ENCODE measurements at regions not wholly inside any gene's neighbourhood (a gene's known extent, or its start where the extent isn't known, plus 50 kb on each side); places are given as distances from the start of the nearest gene placed in this dataset.
"Not testable (repeated sequence)": the region's sequence is repeated elsewhere in the genome, so short reads cannot be mapped to it uniquely, and the experiment has no call there.

- no peak for DNase-seq (ENCODE audit: extremely low read depth in 1 of 2, low read depth in 1 of 2)
These were observed 490.9 kb downstream of the NFIB start for GRCh38 chr9:13823026-13823425.

DNA sequence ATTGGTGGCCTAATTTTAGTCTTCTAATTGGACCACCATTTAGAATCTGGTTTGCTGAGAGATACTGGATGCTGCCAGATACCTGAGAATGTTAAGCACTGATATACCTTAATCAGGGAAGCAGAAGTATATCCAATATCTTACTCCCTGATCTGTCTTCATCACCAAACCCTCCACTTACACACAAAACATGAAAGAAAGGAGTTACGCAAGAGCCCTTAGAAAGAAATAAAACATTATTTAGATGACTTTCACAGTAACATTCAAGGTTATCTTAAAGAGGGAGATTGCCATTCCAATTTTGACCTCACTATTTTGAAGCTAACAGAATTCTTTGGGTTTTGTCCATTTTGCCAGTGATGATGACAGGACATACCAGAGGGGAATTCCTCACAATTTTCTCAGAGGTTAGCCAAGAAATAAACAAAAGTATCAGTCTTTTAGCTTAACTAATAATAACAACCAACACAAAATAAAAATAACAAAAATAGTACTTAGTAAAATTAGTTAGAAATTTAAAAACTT is 496.1 kb downstream of the NFIB start:
- DNase-seq (ENCODE audit: extremely low read depth in 1 of 2, low read depth in 1 of 2) = no peak

- DNase-seq (ENCODE audit: extremely low read depth in 1 of 2, low read depth in 1 of 2) = no peak
These were observed 497.1 kb downstream of the NFIB start for GRCh38 chr9:13816837-13817236.

DNA sequence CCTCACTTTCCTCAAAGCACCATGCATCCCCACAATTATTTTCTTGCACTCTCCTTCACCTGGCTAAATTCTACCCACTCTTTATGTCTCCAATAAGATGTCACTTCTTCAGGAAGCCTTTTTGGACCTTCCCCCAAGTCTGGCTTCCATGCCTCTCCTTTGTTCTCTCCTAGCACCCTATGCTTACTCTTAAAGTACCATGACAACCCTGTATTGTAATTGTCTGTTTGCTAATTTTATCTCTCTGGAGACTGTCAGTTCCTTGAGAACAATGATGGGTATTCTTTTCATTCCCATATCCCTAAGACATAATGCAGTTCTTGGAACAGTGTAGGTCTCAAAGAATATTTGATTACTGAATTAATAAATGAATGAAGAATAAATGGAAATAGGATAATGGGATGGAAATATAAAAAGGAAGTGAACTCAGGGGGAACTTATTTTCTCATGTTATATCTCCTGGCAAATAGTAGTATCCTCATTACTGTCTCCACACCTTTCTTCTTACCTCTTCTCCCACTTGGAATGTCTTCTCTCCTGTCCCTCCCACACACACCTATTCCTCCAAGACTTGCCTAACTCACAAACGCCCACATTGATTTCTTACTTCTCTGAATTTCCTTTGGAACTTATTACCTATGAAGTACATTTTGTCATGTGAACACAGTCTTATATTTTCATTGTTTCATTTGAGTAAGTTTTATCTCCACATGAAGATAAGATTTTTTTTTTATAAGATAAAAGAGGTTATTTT is 499.1 kb downstream of the NFIB start:
- no peak for DNase-seq (ENCODE audit: extremely low read depth in 1 of 2, low read depth in 1 of 2)

GRCh38 chr9:13811876-13812275 is 502.1 kb downstream of the NFIB start:
- no peak for DNase-seq (ENCODE audit: extremely low read depth in 1 of 2, low read depth in 1 of 2)

- no peak for DNase-seq (ENCODE audit: extremely low read depth in 1 of 2, low read depth in 1 of 2)
These were observed 503.4 kb downstream of the NFIB start for GRCh38 chr9:13810510-13810909.

- DNase-seq (ENCODE audit: extremely low read depth in 1 of 2, low read depth in 1 of 2) = no peak
These were observed 504.5 kb downstream of the NFIB start for GRCh38 chr9:13809401-13809800.

GRCh38 chr9:13807118-13807517 is 506.8 kb downstream of the NFIB start:
- no peak for DNase-seq (ENCODE audit: extremely low read depth in 1 of 2, low read depth in 1 of 2)

DNA sequence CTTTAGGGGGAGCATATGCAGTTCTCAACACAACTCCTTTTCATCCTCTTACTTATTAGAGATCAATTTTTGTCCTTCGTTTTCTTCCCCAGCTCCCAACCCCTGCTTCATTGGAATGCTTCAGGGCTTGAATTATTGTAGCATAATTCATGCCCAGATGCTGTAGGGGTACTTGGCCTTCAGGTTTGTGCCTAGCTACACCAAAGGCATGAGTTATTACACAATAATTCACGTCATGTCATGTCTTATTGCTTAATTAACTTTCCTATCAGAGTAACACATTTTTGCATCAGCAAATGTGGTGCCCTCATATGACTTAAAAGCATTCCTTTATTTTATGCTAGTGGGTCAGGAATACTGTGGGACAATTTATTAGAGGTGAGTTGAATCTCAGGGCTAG is 507.2 kb downstream of the NFIB start:
- no peak for DNase-seq (ENCODE audit: extremely low read depth in 1 of 2, low read depth in 1 of 2)

DNA sequence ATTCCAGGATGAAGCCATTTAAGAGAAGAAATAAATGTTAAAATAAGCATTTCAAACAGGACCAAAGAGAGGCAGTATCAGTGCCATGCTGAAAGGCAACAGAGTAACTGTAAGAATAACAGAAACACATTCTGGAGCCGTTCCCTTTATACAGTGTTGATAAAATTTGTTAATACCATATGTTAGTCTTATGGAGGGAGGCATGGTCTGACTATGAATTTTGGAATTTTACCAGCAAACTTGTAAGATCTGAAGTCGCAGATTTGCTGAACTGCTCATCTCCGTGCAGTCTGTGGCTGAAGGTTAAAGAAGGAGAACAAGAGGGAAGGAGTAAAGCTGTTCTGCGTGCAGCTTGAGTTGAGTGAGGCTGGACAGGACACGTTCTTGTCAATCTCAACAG is 508.4 kb downstream of the NFIB start:
- no peak for DNase-seq (ENCODE audit: extremely low read depth in 1 of 2, low read depth in 1 of 2)

GRCh38 chr9:13804532-13804931 is 509.4 kb downstream of the NFIB start:
- DNase-seq (ENCODE audit: extremely low read depth in 1 of 2, low read depth in 1 of 2) = no peak

DNA sequence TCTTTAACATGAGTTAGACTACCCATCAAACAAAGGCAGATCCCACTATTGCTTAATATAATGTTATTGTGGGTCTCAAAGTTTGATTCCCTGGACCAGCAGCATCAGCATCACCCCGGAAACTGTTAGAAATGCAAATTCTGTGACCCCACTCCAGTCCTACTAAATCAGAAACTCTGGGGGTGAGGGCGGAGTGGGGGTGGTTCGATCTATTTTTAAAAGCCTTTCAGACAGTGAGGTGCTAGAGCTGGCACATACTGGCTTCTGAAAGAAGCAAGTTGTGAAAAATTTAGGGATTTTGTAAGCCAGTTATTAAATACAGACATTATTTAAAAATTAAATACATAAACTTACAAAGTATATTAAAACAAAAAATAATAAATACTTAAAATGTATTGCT is 513.2 kb downstream of the NFIB start:
- DNase-seq (ENCODE audit: extremely low read depth in 1 of 2, low read depth in 1 of 2) = no peak

DNA sequence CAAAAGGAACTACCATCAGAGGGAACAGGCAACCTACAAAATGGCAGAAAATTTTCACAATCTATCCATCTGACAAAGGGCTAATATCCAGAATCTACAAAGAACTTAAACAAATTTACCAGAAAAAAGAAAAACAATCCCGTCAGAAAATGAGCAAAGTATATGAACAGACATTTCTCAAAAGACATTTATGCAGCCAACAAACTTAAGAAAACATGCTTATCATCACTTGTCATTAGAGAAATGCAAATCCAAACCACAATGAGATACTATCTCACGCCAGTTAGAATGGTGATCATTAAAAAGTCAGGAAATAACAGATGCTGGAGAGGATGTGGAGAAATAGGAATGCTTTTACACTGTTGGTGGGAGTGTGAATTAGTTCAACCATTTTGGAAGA is 516.2 kb downstream of the NFIB start:
- DNase-seq (ENCODE audit: extremely low read depth in 1 of 2, low read depth in 1 of 2) = not testable (repeated sequence)

DNA sequence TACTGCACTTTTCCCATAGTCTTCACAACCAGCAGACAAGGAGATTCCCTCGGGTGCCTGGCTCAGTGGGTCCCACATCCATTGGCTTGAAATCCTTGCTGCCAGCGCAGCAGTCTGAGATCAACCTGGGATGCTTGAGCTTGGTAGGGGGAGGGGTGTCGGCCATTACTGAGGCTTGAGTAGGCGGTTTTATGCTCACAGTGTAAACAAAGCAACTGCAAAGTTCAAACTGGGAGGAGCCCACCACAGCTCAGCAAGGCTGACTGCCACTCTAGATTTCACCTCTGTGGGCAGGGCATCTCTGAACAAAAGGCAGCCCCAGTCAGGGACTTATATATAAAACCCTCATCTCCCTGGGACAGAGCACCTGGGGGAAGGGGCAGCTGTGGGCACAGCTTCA is 512.3 kb upstream of the MPDZ start:
- no peak for DNase-seq (ENCODE audit: extremely low read depth in 1 of 2, low read depth in 1 of 2)

- DNase-seq (ENCODE audit: extremely low read depth in 1 of 2, low read depth in 1 of 2) = no peak
These were observed 510.6 kb upstream of the MPDZ start for GRCh38 chr9:13790055-13790454.

- no peak for DNase-seq (ENCODE audit: extremely low read depth in 1 of 2, low read depth in 1 of 2)
These were observed 507.8 kb upstream of the MPDZ start for GRCh38 chr9:13787234-13787833.

- no peak for DNase-seq (ENCODE audit: extremely low read depth in 1 of 2, low read depth in 1 of 2)
These were observed 507.2 kb upstream of the MPDZ start for GRCh38 chr9:13786711-13787110.

DNA sequence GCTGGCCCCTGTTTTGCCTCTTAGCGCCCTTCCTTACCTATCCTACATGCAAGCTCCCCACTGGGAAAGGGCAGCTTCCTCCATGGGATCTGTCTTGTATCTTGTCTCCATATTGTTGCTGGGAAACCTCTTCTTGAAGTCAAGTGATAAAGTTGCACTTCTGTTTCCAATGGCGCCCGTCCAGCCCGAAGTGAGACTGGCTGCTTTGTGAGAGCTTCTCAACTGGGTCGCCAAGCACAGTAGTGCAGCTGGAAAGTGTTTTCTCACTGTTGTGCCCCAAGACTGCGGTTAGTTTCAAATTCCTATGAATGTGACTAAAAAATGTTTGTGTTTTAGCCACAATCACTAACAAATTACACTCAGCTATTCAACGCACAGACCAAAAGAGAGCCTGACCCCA is 506.6 kb upstream of the MPDZ start:
- DNase-seq (ENCODE audit: extremely low read depth in 1 of 2, low read depth in 1 of 2) = no peak

DNA sequence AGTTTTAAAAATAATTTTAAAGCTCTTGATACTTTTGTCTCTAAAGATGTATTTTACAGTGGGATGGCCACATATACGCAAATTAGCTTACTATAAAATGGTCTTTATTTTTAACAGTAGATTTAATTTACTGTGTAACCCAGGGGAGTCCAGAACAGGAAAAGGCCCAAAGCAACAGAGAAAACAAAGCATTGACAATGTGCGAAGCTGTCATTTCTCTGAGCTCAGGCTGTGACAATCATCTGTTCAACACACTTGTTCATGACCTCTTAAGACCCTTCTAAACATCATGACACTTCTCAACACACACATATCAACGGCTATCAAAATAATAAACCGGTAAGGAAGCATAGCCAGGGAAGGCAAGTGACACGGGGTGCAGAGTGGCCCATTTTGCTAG is 499.6 kb upstream of the MPDZ start:
- DNase-seq (ENCODE audit: extremely low read depth in 1 of 2, low read depth in 1 of 2) = no peak

DNA sequence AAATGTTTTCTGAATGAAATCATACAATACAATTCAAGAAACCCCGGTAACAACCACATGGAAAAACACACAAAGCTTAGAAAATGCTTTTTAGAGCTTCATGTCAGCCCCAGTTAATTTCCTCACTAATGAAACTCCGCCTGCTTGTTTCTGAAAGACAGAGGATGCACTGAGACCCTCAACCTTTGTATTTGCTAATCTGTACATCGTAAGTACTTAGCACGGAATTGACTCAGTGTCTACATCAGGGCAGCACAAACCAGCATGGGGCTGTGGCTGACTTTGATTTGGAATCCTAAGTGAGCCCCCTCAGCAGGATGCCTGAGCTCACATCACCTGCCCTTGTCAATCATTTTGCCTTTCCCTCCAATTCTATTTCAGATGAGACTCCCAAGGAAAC is 499.1 kb upstream of the MPDZ start:
- DNase-seq (ENCODE audit: extremely low read depth in 1 of 2, low read depth in 1 of 2) = no peak

- DNase-seq (ENCODE audit: extremely low read depth in 1 of 2, low read depth in 1 of 2) = no peak
These were observed 491.5 kb upstream of the MPDZ start for GRCh38 chr9:13770956-13771355.

DNA sequence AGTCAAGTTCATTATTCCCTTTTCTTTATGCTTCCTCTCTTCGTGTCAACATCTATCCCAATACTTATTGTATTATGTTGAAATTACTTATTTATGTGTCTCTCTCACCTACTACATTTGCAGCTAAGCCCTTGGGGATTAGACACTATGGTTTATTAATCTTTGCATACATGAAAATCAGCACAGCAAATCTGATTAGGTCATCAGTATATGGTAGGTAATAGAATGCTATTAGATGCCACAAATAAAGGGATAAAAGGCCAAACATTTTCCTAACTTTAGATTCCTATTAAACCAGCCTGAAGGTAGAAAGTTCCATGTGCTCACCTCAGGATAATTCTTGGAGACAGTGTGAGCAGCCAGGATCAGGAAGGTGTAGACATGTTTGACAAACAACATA is 490.1 kb upstream of the MPDZ start:
- no peak for DNase-seq (ENCODE audit: extremely low read depth in 1 of 2, low read depth in 1 of 2)

- DNase-seq (ENCODE audit: extremely low read depth in 1 of 2, low read depth in 1 of 2) = no peak
These were observed 489.5 kb upstream of the MPDZ start for GRCh38 chr9:13769006-13769405.
